HEK293 (cell line): ENCODE measurements at regions not wholly inside any gene's neighbourhood (a gene's known extent, or its start where the extent isn't known, plus 50 kb on each side); places are given as distances from the start of the nearest gene placed in this dataset.

ENCODE experiments used
- CTCF ChIA-PET: fragments of 350-600 bp; formaldehyde crosslinking; extraction: SDS; loops from one replicate; lab custom pipeline; 2021; ENCODE audit warnings: antibody characterized with exemption; lab: Yijun Ruan, JAX
- POLR2A ChIA-PET: fragments of 300-600 bp; formaldehyde crosslinking; extraction: SDS; loops from one replicate; lab custom pipeline; 2020; ENCODE audit warnings: antibody characterized with exemption, inconsistent platforms; lab: Yijun Ruan, JAX
- H3K27ac ChIP-seq: fragments of 200-500 bp; sonication (Bioruptor generic); 2 replicates; pipeline ENCODE4 v1.5.1; 2014; ENCODE audit warnings: low read depth, low read length, control low read depth, inconsistent platforms; ENCODE audit errors: extremely low read depth
- H3K36me3 ChIP-seq, 2 experiments: fragments of 200-500 bp in 1 of 2; sonication (Bioruptor generic) in 1 of 2; 1 replicate in 1 of 2; 2 replicates in 1 of 2; pipeline ENCODE4 v1.5.1; 2014 to 2017; ENCODE audit warnings: inconsistent platforms in 2 of 2, low read length in 2 of 2; ENCODE audit not compliant: control insufficient read depth in 2 of 2, insufficient read depth in 1 of 2
- H3K4me1 ChIP-seq: fragments of 200-500 bp; sonication (Bioruptor generic); 2 replicates; pipeline ENCODE4 v1.5.1; 2014; ENCODE audit warnings: mild to moderate bottlenecking, low read length, inconsistent platforms; ENCODE audit not compliant: control insufficient read depth, insufficient read depth
- H3K4me3 ChIP-seq: 2 replicates; pipeline ENCODE4 v1.5.1; 2011; ENCODE audit warnings: low read depth, mild to moderate bottlenecking, control low read depth, low read length, moderate library complexity
- H3K9me3 ChIP-seq: fragments of 200-500 bp; sonication (Bioruptor generic); 2 replicates; pipeline ENCODE4 v1.5.1; 2014; ENCODE audit warnings: low read depth, low read length, inconsistent platforms; ENCODE audit not compliant: control insufficient read depth, insufficient read depth
- EGR2 ChIP-seq: fragments of 450-650 bp; formaldehyde crosslinking; IDR thresholded peaks from 2 replicates; pipeline ENCODE4 v1.5.1; 2016; ENCODE audit warnings: low read depth, missing biosample characterization, missing genetic modification characterization
- GFI1B ChIP-seq: fragments of 450-650 bp; formaldehyde crosslinking; IDR thresholded peaks from 2 replicates; pipeline ENCODE4 v1.5.1; 2016; ENCODE audit warnings: missing biosample characterization, missing genetic modification characterization
- GLI2 ChIP-seq: fragments of 450-650 bp; formaldehyde crosslinking; IDR thresholded peaks from 2 replicates; pipeline ENCODE4; 2017; ENCODE audit warnings: missing biosample characterization, missing genetic modification characterization, low read depth, borderline replicate concordance
- REPIN1 ChIP-seq: fragments of 450-650 bp; formaldehyde crosslinking; IDR thresholded peaks from 2 replicates; pipeline ENCODE4 v1.5.1; 2017; ENCODE audit warnings: missing biosample characterization, missing genetic modification characterization, low read depth
- SETDB1 ChIP-seq: IDR thresholded peaks from one replicate; pipeline ENCODE4 v1.6.1; 2017; ENCODE audit warnings: mild to moderate bottlenecking, low read length, moderate library complexity, mixed read lengths; ENCODE audit not compliant: insufficient read length
- ZNF174 ChIP-seq: fragments of 450-650 bp; formaldehyde crosslinking; IDR thresholded peaks from 2 replicates; pipeline ENCODE4 v1.5.0; 2017; ENCODE audit warnings: missing biosample characterization, mild to moderate bottlenecking, missing genetic modification characterization
- ZNF221 ChIP-seq: fragments of 450-650 bp; formaldehyde crosslinking; IDR thresholded peaks from 2 replicates; pipeline ENCODE4 v1.5.1; 2017; ENCODE audit warnings: missing biosample characterization, missing genetic modification characterization, borderline replicate concordance
- ZNF248 ChIP-seq: fragments of 450-650 bp; formaldehyde crosslinking; IDR thresholded peaks from 2 replicates; pipeline ENCODE4 v1.5.1; 2017; ENCODE audit warnings: missing biosample characterization, missing genetic modification characterization
- ZNF48 ChIP-seq: fragments of 450-650 bp; formaldehyde crosslinking; IDR thresholded peaks from 2 replicates; pipeline ENCODE4 v1.5.1; 2016; ENCODE audit warnings: missing biosample characterization, missing genetic modification characterization
- ZNF529 ChIP-seq: fragments of 450-650 bp; formaldehyde crosslinking; IDR thresholded peaks from 2 replicates; pipeline ENCODE4 v1.5.1; 2017; ENCODE audit warnings: missing genetic modification characterization, missing biosample characterization; ENCODE audit not compliant: insufficient replicate concordance
- ZNF600 ChIP-seq: fragments of 450-650 bp; formaldehyde crosslinking; IDR thresholded peaks from 2 replicates; pipeline ENCODE4 v1.5.1; 2016; ENCODE audit warnings: missing biosample characterization, missing genetic modification characterization
- ZNF626 ChIP-seq: fragments of 450-650 bp; sonication (Bioruptor Pico); formaldehyde crosslinking; IDR thresholded peaks from 2 replicates; pipeline ENCODE4 v1.5.1; 2018; ENCODE audit warnings: missing biosample characterization, missing genetic modification characterization, inconsistent platforms
- ZNF707 ChIP-seq: fragments of 450-650 bp; formaldehyde crosslinking; IDR thresholded peaks from 2 replicates; pipeline ENCODE4 v1.5.1; 2016; ENCODE audit warnings: missing biosample characterization, missing genetic modification characterization
- ZSCAN16 ChIP-seq: fragments of 450-650 bp; formaldehyde crosslinking; IDR thresholded peaks from 2 replicates; pipeline ENCODE4 v1.5.1; 2016; ENCODE audit warnings: missing biosample characterization, missing genetic modification characterization
- ZSCAN23 ChIP-seq: fragments of 450-650 bp; formaldehyde crosslinking; IDR thresholded peaks from 2 replicates; pipeline ENCODE4 v1.5.1; 2016; ENCODE audit warnings: missing biosample characterization, missing genetic modification characterization
- ZSCAN4 ChIP-seq: fragments of 450-650 bp; formaldehyde crosslinking; IDR thresholded peaks from 2 replicates; pipeline ENCODE4 v1.5.1; 2017; ENCODE audit warnings: missing biosample characterization, missing genetic modification characterization
- TF ChIP-seq, protein P1 (sequence below): fragments of 450-650 bp; formaldehyde crosslinking; IDR thresholded peaks from 2 replicates; pipeline ENCODE4 v1.5.1; 2016; ENCODE audit warnings: missing biosample characterization, missing genetic modification characterization
- TF ChIP-seq, protein P2 (sequence below): IDR thresholded peaks from 2 replicates; pipeline ENCODE4 v1.6.1; 2011; ENCODE audit warnings: mild to moderate bottlenecking, low read depth, low read length, borderline replicate concordance
- TF ChIP-seq, protein P3 (sequence below): fragments of 450-650 bp; formaldehyde crosslinking; IDR thresholded peaks from 2 replicates; pipeline ENCODE4 v1.5.1; 2017; ENCODE audit warnings: missing biosample characterization, mild to moderate bottlenecking, missing genetic modification characterization, moderate library complexity

GRCh38 chr1:36669262-36669661 is 186.5 kb upstream of the CSF3R start (continued):
- TF ChIP-seq, protein P1, sequence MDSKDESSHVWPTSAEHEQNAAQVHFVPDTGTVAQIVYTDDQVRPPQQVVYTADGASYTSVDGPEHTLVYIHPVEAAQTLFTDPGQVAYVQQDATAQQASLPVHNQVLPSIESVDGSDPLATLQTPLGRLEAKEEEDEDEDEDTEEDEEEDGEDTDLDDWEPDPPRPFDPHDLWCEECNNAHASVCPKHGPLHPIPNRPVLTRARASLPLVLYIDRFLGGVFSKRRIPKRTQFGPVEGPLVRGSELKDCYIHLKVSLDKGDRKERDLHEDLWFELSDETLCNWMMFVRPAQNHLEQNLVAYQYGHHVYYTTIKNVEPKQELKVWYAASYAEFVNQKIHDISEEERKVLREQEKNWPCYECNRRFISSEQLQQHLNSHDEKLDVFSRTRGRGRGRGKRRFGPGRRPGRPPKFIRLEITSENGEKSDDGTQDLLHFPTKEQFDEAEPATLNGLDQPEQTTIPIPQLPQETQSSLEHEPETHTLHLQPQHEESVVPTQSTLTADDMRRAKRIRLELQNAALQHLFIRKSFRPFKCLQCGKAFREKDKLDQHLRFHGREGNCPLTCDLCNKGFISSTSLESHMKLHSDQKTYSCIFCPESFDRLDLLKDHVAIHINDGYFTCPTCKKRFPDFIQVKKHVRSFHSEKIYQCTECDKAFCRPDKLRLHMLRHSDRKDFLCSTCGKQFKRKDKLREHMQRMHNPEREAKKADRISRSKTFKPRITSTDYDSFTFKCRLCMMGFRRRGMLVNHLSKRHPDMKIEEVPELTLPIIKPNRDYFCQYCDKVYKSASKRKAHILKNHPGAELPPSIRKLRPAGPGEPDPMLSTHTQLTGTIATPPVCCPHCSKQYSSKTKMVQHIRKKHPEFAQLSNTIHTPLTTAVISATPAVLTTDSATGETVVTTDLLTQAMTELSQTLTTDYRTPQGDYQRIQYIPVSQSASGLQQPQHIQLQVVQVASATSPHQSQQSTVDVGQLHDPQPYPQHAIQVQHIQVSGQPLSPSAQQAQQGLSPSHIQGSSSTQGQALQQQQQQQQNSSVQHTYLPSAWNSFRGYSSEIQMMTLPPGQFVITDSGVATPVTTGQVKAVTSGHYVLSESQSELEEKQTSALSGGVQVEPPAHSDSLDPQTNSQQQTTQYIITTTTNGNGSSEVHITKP (tag by site-specific recombination) = no peak
- no peak for TF ChIP-seq ZNF48 (tag by site-specific recombination)
- no peak for TF ChIP-seq GFI1B (tag by site-specific recombination)
- no peak for TF ChIP-seq ZNF221 (tag by site-specific recombination)
- TF ChIP-seq, protein P2, sequence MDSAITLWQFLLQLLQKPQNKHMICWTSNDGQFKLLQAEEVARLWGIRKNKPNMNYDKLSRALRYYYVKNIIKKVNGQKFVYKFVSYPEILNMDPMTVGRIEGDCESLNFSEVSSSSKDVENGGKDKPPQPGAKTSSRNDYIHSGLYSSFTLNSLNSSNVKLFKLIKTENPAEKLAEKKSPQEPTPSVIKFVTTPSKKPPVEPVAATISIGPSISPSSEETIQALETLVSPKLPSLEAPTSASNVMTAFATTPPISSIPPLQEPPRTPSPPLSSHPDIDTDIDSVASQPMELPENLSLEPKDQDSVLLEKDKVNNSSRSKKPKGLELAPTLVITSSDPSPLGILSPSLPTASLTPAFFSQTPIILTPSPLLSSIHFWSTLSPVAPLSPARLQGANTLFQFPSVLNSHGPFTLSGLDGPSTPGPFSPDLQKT = no peak
- no peak for TF ChIP-seq REPIN1 (tag by site-specific recombination)
- no peak for TF ChIP-seq ZNF248

- Histone ChIP-seq H3K4me3 (no peak overlapping the region), H3K9me3 (no peaks in the 10 kb centered on the region), H3K27ac (no peak overlapping the region), H3K36me3 (no peaks in the 10 kb centered on the region), H3K4me1 (no peaks in the 10 kb centered on the region)
- POLR2A ChIA-PET = no interaction called here
- TF ChIP-seq EGR2 (tag by site-specific recombination) = no peak
- no peak for TF ChIP-seq ZSCAN16 (tag by site-specific recombination)
- no peak for TF ChIP-seq ZNF529 (tag by site-specific recombination)
- TF ChIP-seq ZNF707 (tag by site-specific recombination) = no peak
- TF ChIP-seq ZNF626 (tag by site-specific recombination) = no peak
- no peak for TF ChIP-seq ZSCAN23 (tag by site-specific recombination)
- TF ChIP-seq ZNF600 (tag by site-specific recombination) = no peak
- no peak for TF ChIP-seq SETDB1
- TF ChIP-seq, protein P3, sequence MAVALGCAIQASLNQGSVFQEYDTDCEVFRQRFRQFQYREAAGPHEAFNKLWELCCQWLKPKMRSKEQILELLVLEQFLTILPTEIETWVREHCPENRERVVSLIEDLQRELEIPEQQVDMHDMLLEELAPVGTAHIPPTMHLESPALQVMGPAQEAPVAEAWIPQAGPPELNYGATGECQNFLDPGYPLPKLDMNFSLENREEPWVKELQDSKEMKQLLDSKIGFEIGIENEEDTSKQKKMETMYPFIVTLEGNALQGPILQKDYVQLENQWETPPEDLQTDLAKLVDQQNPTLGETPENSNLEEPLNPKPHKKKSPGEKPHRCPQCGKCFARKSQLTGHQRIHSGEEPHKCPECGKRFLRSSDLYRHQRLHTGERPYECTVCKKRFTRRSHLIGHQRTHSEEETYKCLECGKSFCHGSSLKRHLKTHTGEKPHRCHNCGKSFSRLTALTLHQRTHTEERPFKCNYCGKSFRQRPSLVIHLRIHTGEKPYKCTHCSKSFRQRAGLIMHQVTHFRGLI (tag by site-specific recombination) = no peak
- TF ChIP-seq ZNF174 (tag by site-specific recombination) = no peak
- no peak for TF ChIP-seq GLI2 (tag by site-specific recombination)
- TF ChIP-seq ZSCAN4 (tag by site-specific recombination) = no peak
- CTCF ChIA-PET = interaction anchor here (0.6 to 1.3 kb wide), 3 partner anchors 37 to 152 kb away, joined by 3 read pairs; no protein-coding TSS in a partner anchor
These were observed 185.1 kb upstream of the CSF3R start for GRCh38 chr1:36667836-36668235.
